Gastroesophageal sphincter (tissue), 3 donors: ENCODE measurements at regions not wholly inside any gene's neighbourhood (a gene's known extent, or its start where the extent isn't known, plus 50 kb on each side); places are given as distances from the start of the nearest gene placed in this dataset.

Experiments used
- POLR2AphosphoS5 ChIP-seq: sonication (generic); formaldehyde crosslinking; IDR thresholded peaks from one replicate; pipeline ENCODE4 v1.6.1; 2017; ENCODE audit warnings: antibody characterized with exemption
- TF ChIP-seq, protein P1 (sequence below), 4 experiments: fragments of 200-600 bp in 2 of 4; fragments of 450-650 bp in 2 of 4; sonication (generic) in 1 of 4; IDR thresholded peaks; one replicate each; pipeline ENCODE4 v1.5.1; 2017 to 2019; ENCODE audit warnings: antibody characterized with exemption in 4 of 4, mild to moderate bottlenecking in 2 of 4, moderate library complexity in 2 of 4

DNA sequence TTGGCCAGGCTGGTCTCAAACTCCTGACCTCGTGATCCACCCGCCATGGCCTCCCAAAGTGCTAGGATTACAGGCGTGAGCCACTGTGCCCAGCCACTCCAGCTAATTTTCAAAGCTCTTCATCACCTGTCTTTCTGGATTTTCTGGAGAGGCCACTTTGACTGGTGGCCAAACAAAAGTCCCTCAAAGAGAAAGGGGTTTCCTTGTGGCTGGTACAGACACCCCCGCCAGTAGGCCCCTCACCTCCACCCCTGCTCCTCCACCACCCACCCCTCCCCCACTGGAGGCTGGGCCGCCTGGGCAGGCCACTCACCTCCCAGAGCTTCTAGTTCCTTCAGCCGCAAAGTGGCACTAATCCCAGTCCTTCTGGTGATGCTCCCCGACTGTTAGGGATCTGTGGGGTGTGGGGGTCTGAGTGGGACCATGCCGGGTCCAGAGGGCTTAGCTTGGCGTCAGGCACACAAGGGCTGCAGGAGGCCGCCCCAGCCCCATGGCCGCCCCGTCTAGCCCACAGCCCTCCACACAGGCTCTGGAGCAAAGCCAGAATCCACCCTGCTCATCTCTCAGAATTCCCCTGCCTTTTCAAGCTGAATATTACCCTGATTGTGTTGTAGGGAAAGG lies 182.0 kb upstream of the IER5L start:
- TF ChIP-seq, protein P1, sequence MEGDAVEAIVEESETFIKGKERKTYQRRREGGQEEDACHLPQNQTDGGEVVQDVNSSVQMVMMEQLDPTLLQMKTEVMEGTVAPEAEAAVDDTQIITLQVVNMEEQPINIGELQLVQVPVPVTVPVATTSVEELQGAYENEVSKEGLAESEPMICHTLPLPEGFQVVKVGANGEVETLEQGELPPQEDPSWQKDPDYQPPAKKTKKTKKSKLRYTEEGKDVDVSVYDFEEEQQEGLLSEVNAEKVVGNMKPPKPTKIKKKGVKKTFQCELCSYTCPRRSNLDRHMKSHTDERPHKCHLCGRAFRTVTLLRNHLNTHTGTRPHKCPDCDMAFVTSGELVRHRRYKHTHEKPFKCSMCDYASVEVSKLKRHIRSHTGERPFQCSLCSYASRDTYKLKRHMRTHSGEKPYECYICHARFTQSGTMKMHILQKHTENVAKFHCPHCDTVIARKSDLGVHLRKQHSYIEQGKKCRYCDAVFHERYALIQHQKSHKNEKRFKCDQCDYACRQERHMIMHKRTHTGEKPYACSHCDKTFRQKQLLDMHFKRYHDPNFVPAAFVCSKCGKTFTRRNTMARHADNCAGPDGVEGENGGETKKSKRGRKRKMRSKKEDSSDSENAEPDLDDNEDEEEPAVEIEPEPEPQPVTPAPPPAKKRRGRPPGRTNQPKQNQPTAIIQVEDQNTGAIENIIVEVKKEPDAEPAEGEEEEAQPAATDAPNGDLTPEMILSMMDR (IDR thresholded peaks at IDR 0.05), result no peak
- TF ChIP-seq POLR2AphosphoS5, result no peak
